Endothelial cell of umbilical vein (primary cell): ENCODE measurements at regions not wholly inside any gene's neighbourhood (a gene's known extent, or its start where the extent isn't known, plus 50 kb on each side); places are given as distances from the start of the nearest gene placed in this dataset.

ENCODE experiments used
- CTCF ChIP-seq, 2 donors: IDR thresholded peaks; 1 replicate in 1 of 2; 2 replicates in 1 of 2; pipeline ENCODE4 v1.5.1; 2011; ENCODE audit warnings: low read length in 2 of 2, mild to moderate bottlenecking in 2 of 2, moderate library complexity in 2 of 2, control low read depth in 1 of 2, inconsistent platforms in 1 of 2, low read depth in 1 of 2; ENCODE audit not compliant: insufficient read depth in 1 of 2; ENCODE audit errors: extremely low read depth in 1 of 2
- EZH2 ChIP-seq: IDR thresholded peaks from 2 replicates; pipeline ENCODE4 v1.6.1; 2012; ENCODE audit warnings: borderline replicate concordance, low read depth, mild to moderate bottlenecking, moderate library complexity, low read length, inconsistent platforms; ENCODE audit not compliant: severe bottlenecking
- FOS ChIP-seq: IDR thresholded peaks from 2 replicates; pipeline ENCODE4 v1.6.1; 2011; ENCODE audit warnings: mild to moderate bottlenecking, low read length, moderate library complexity, borderline replicate concordance; ENCODE audit not compliant: insufficient read depth
- GATA2 ChIP-seq: IDR thresholded peaks from 2 replicates; pipeline ENCODE4 v1.7.0; 2011; ENCODE audit warnings: low read depth, mild to moderate bottlenecking, moderate library complexity, mixed read lengths, low read length; ENCODE audit not compliant: insufficient read length, insufficient read depth
- JUN ChIP-seq: IDR thresholded peaks from 2 replicates; pipeline ENCODE4 v1.6.1; 2011; ENCODE audit warnings: borderline replicate concordance, low read depth; ENCODE audit not compliant: insufficient read length, insufficient read depth
- MAX ChIP-seq: IDR thresholded peaks from 2 replicates; pipeline ENCODE4 v1.6.1; 2011; ENCODE audit not compliant: insufficient read depth, insufficient read length
- MYC ChIP-seq: IDR thresholded peaks from one replicate; pipeline ENCODE4 v1.6.1; 2011; ENCODE audit warnings: mild to moderate bottlenecking, low read depth, low read length
- POLR2A ChIP-seq: IDR thresholded peaks from 2 replicates; pipeline ENCODE4 v1.6.1; 2012; ENCODE audit warnings: low read depth, mild to moderate bottlenecking, control low read depth, low read length
- POLR2AphosphoS5 ChIP-seq: IDR thresholded peaks from 2 replicates; pipeline ENCODE4 v1.6.1; 2012; ENCODE audit warnings: low read depth, mild to moderate bottlenecking, control low read depth, low read length, moderate library complexity; ENCODE audit not compliant: insufficient read depth

- TF ChIP-seq POLR2AphosphoS5 = no peak
- TF ChIP-seq CTCF (IDR thresholded peaks at IDR 0.05; ENCODE audit: extremely low read depth in 1 of 2, insufficient read depth in 1 of 2, low read depth in 1 of 2, low read length in 2 of 2) = no peak
- TF ChIP-seq MAX = no peak
- no peak for TF ChIP-seq POLR2A
- TF ChIP-seq EZH2 = no peak
- no peak for TF ChIP-seq MYC
- no peak for TF ChIP-seq JUN
- TF ChIP-seq GATA2 = no peak
- no peak for TF ChIP-seq FOS
Observed at GRCh38 chr2:16207151-16207550, 266.8 kb downstream of the MYCN start.
